ENCODE measurements at regions not wholly inside any gene's neighbourhood (a gene's known extent, or its start where the extent isn't known, plus 50 kb on each side); places are given as distances from the start of the nearest gene placed in this dataset.

- TF ChIP-seq CTCF (IDR thresholded peaks at IDR 0.05) (no peak), ZFX (IDR thresholded peaks at IDR 0.05; ENCODE audit: borderline replicate concordance) (no peak)
Observed at GRCh38 chr12:59874781-59875180, 279.0 kb downstream of the SLC16A7 start.

Measured in 22Rv1 (cell line).